ENCODE measurements at regions not wholly inside any gene's neighbourhood (a gene's known extent, or its start where the extent isn't known, plus 50 kb on each side); places are given as distances from the start of the nearest gene placed in this dataset.

- peak in 1 of 2 donors; percentile 59 for DNase-seq
- Histone ChIP-seq H3K4me1 (no peaks in the 10 kb centered on the region), H3K27me3 (no peaks in the 10 kb centered on the region), H3K36me3 (no peaks in the 10 kb centered on the region), H3K4me3 (no peak overlapping the region), H3K27ac (no peak overlapping the region), H3K9me3 (peaks cover 0 to 8% (median 0%) of the 10 kb centered on the region in 4 donors)
- WGBS, 2 donors = 83 to 88% methylated on average over 5 to 15 of the region's 15 CpGs
- no peak for TF ChIP-seq CTCF (IDR thresholded peaks at IDR 0.05)
- TF ChIP-seq POLR2A (IDR thresholded peaks at IDR 0.05) = no peak
- no peak for TF ChIP-seq EP300 (IDR thresholded peaks at IDR 0.05)
- TF ChIP-seq POLR2AphosphoS5 (IDR thresholded peaks at IDR 0.05) = no peak
- peak in 1 of 2 donors; percentile 34 for ATAC-seq (ENCODE audit: low FRiP score in 2 of 2)
These were observed 1056.6 kb downstream of the RAPGEF2 start for GRCh38 chr4:160159457-160159856.

GRCh38 chr4:160161026-160161425, 1058.1 kb downstream of the RAPGEF2 start:
- ATAC-seq (ENCODE audit: low FRiP score in 2 of 2) = no peak
- H3K9me3 ChIP-seq = peaks cover 0 to 8% (median 0%) of the 10 kb centered on the region in 4 donors
- DNase-seq = no peak
- WGBS, 2 donors = 90 to 100% methylated on average over 1 of the region's 1 CpG
- H3K4me1 ChIP-seq = no peaks in the 10 kb centered on the region
- H3K4me3 ChIP-seq = no peak overlapping the region
- H3K36me3 ChIP-seq = no peaks in the 10 kb centered on the region
- no peak for TF ChIP-seq EP300 (IDR thresholded peaks at IDR 0.05)
- no peak for TF ChIP-seq POLR2AphosphoS5 (IDR thresholded peaks at IDR 0.05)
- no peak for TF ChIP-seq POLR2A (IDR thresholded peaks at IDR 0.05)
- TF ChIP-seq CTCF (IDR thresholded peaks at IDR 0.05) = no peak
- H3K27me3 ChIP-seq = no peaks in the 10 kb centered on the region
- H3K27ac ChIP-seq = no peak overlapping the region

- peak in 1 of 2 donors; percentile 55 for ATAC-seq (ENCODE audit: low FRiP score in 2 of 2)
- DNase-seq = peak in 1 of 2 donors; percentile 6
These were observed 1072.3 kb downstream of the RAPGEF2 start for GRCh38 chr4:160175064-160175643.

GRCh38 chr4:160180211-160180610, 1077.3 kb downstream of the RAPGEF2 start:
- 82 to 83% methylated on average over 2 of the region's 2 CpGs for WGBS, 2 donors
- no peaks in the 10 kb centered on the region for H3K9me3 ChIP-seq

More at GRCh38 chr4:160175064-160175643, 1072.3 kb downstream of the RAPGEF2 start:
- no peak overlapping the region for H3K4me3 ChIP-seq
- no peaks in the 10 kb centered on the region for H3K9me3 ChIP-seq
- H3K27me3 ChIP-seq = no peaks in the 10 kb centered on the region
- WGBS, 2 donors = 83 to 86% methylated on average over 8 of the region's 8 CpGs
- no peak overlapping the region for H3K27ac ChIP-seq
- no peaks in the 10 kb centered on the region for H3K4me1 ChIP-seq
- no peak for TF ChIP-seq EP300 (IDR thresholded peaks at IDR 0.05)
- TF ChIP-seq POLR2A (IDR thresholded peaks at IDR 0.05) = no peak
- no peak for TF ChIP-seq CTCF (IDR thresholded peaks at IDR 0.05)
- no peak for TF ChIP-seq POLR2AphosphoS5 (IDR thresholded peaks at IDR 0.05)
- H3K36me3 ChIP-seq = no peaks in the 10 kb centered on the region

More at GRCh38 chr4:160180211-160180610, 1077.3 kb downstream of the RAPGEF2 start:
- Histone ChIP-seq H3K4me1 (no peaks in the 10 kb centered on the region), H3K27me3 (no peaks in the 10 kb centered on the region), H3K4me3 (no peak overlapping the region), H3K27ac (no peak overlapping the region), H3K36me3 (no peaks in the 10 kb centered on the region)
- DNase-seq (no peak), ATAC-seq (ENCODE audit: low FRiP score in 2 of 2) (no peak)
- TF ChIP-seq POLR2A (IDR thresholded peaks at IDR 0.05) (no peak), EP300 (IDR thresholded peaks at IDR 0.05) (no peak), CTCF (IDR thresholded peaks at IDR 0.05) (no peak), POLR2AphosphoS5 (IDR thresholded peaks at IDR 0.05) (no peak)

All from upper lobe of left lung (tissue), 6 donors.